ENCODE measurements at regions not wholly inside any gene's neighbourhood (a gene's known extent, or its start where the extent isn't known, plus 50 kb on each side); places are given as distances from the start of the nearest gene placed in this dataset.

DNA sequence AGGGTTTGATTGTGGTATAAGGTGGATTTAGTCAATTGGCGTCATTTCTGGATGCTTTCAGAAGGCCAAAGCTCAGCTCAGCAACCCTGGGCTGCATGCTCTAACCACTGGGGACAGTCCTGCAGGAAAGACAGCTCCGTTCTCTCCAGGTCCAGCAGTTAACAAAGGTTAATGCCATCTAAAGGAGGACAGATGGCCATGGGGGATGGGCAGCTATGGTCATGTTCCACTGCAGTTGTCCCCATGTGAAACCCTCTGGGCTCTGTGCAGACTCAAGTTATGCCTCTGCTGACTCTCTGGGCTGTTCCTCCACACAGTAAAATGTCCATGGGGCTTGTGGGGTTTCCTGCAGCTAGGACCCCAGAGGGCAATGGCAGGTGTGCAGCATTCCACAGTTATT is 562.1 kb upstream of the ADGRL3 start:
- CTCF ChIA-PET = no interaction called here
- Histone ChIP-seq H3K36me3 (ENCODE audit: insufficient read depth, low read length, poor library complexity, severe bottlenecking) (no peaks in the 10 kb centered on the region), H3K27me3 (replicated peaks; ENCODE audit: insufficient read depth, low read depth, low read length, poor library complexity) (no peaks in the 10 kb centered on the region), H3K27ac (ENCODE audit: low read depth, low read length, poor library complexity, severe bottlenecking) (no peak overlapping the region), H3K4me3 (ENCODE audit: low read depth, low read length, poor library complexity, severe bottlenecking) (no peak overlapping the region), H3K4me1 (ENCODE audit: insufficient read depth, low read length, poor library complexity, severe bottlenecking) (no peaks in the 10 kb centered on the region), H3K9me3 (ENCODE audit: low read depth, low read length, poor library complexity, severe bottlenecking) (no peaks in the 10 kb centered on the region)
- TF ChIP-seq EZH2 (IDR thresholded peaks at IDR 0.05; ENCODE audit: borderline replicate concordance, low read depth, low read length, poor library complexity, severe bottlenecking) = no peak
- TF ChIP-seq, protein P1, sequence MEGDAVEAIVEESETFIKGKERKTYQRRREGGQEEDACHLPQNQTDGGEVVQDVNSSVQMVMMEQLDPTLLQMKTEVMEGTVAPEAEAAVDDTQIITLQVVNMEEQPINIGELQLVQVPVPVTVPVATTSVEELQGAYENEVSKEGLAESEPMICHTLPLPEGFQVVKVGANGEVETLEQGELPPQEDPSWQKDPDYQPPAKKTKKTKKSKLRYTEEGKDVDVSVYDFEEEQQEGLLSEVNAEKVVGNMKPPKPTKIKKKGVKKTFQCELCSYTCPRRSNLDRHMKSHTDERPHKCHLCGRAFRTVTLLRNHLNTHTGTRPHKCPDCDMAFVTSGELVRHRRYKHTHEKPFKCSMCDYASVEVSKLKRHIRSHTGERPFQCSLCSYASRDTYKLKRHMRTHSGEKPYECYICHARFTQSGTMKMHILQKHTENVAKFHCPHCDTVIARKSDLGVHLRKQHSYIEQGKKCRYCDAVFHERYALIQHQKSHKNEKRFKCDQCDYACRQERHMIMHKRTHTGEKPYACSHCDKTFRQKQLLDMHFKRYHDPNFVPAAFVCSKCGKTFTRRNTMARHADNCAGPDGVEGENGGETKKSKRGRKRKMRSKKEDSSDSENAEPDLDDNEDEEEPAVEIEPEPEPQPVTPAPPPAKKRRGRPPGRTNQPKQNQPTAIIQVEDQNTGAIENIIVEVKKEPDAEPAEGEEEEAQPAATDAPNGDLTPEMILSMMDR (conservative IDR thresholded peaks at IDR 0.05; ENCODE audit: low read depth, low read length) = no peak
- BruUV-seq (replicated peaks) = no TSS peak
- POLR2A ChIA-PET (ENCODE audit: low non-redundant PET) = no interaction called here
- intact Hi-C loops (cut with micrococcal nuclease; ENCODE audit: unreplicated experiment) = no loop called here
- DNase-seq (ENCODE audit: low spot score) = no peak

DNA sequence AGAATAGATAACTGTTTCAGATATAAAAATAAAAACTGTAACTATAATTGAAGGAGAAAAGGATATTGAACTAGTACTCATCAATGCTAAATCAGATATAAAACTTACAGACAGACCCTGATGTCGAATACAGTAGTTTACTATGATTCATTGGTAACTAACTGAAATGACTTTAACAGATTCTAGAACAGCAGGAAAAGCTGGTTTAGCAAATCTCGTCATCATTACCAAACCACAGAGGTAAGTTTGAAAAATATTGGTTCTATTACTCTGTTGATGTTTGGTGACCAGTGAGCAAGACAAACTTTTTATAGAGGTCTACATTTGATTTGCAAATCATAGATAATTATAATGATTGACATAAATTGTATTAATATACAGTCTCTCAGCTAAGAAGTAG is 551.4 kb upstream of the ADGRL3 start:
- DNase-seq (ENCODE audit: low spot score) = no peak
- no peak overlapping the region for H3K4me3 ChIP-seq (ENCODE audit: low read depth, low read length, poor library complexity, severe bottlenecking)
- no TSS peak for BruUV-seq (replicated peaks)
- H3K9me3 ChIP-seq (ENCODE audit: low read depth, low read length, poor library complexity, severe bottlenecking) = no peaks in the 10 kb centered on the region
- no peak overlapping the region for H3K27ac ChIP-seq (ENCODE audit: low read depth, low read length, poor library complexity, severe bottlenecking)
- H3K4me1 ChIP-seq (ENCODE audit: insufficient read depth, low read length, poor library complexity, severe bottlenecking) = no peaks in the 10 kb centered on the region
- no peaks in the 10 kb centered on the region for H3K36me3 ChIP-seq (ENCODE audit: insufficient read depth, low read length, poor library complexity, severe bottlenecking)
- no peaks in the 10 kb centered on the region for H3K27me3 ChIP-seq (replicated peaks; ENCODE audit: insufficient read depth, low read depth, low read length, poor library complexity)
- ChIA-PET POLR2A (ENCODE audit: low non-redundant PET) (no interaction called here), CTCF (no interaction called here)
- TF ChIP-seq, protein P1 (conservative IDR thresholded peaks at IDR 0.05; ENCODE audit: low read depth, low read length) = no peak
- no peak for TF ChIP-seq EZH2 (IDR thresholded peaks at IDR 0.05; ENCODE audit: borderline replicate concordance, low read depth, low read length, poor library complexity, severe bottlenecking)
- intact Hi-C loops (cut with micrococcal nuclease; ENCODE audit: unreplicated experiment) = no loop called here

DNA sequence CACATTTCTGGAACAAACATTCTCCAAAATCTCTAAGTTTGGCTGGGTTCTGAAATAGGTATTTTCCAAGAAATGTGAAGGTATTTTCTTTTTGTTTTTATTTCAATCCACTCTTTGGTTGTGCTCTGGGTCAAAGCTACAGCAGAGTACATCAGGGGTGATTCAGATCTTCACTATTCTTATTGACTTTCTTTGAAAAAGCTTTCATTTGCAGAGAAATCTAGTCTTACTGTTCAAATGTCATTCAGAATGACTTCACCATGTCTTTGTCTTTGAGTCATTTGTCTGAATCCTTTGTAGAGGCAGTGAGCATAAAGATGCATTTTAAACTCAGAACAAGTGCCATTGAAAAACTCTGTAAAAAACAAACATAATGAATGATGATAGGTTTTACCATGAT is 547.2 kb upstream of the ADGRL3 start:
- CTCF ChIA-PET = no interaction called here
- TF ChIP-seq, protein P1 (conservative IDR thresholded peaks at IDR 0.05; ENCODE audit: low read depth, low read length) = no peak
- TF ChIP-seq EZH2 (IDR thresholded peaks at IDR 0.05; ENCODE audit: borderline replicate concordance, low read depth, low read length, poor library complexity, severe bottlenecking) = no peak
- DNase-seq (ENCODE audit: low spot score) = no peak
- intact Hi-C loops (cut with micrococcal nuclease; ENCODE audit: unreplicated experiment) = no loop called here
- Histone ChIP-seq H3K4me3 (ENCODE audit: low read depth, low read length, poor library complexity, severe bottlenecking) (no peak overlapping the region), H3K27me3 (replicated peaks; ENCODE audit: insufficient read depth, low read depth, low read length, poor library complexity) (no peaks in the 10 kb centered on the region), H3K4me1 (ENCODE audit: insufficient read depth, low read length, poor library complexity, severe bottlenecking) (no peaks in the 10 kb centered on the region), H3K36me3 (ENCODE audit: insufficient read depth, low read length, poor library complexity, severe bottlenecking) (no peaks in the 10 kb centered on the region), H3K27ac (ENCODE audit: low read depth, low read length, poor library complexity, severe bottlenecking) (no peak overlapping the region), H3K9me3 (ENCODE audit: low read depth, low read length, poor library complexity, severe bottlenecking) (no peaks in the 10 kb centered on the region)
- no TSS peak for BruUV-seq (replicated peaks)
- POLR2A ChIA-PET (ENCODE audit: low non-redundant PET) = no interaction called here
